HG02943 (cell line): ENCODE measurements at regions not wholly inside any gene's neighbourhood (a gene's known extent, or its start where the extent isn't known, plus 50 kb on each side); places are given as distances from the start of the nearest gene placed in this dataset.

Source experiments
- ATAC-seq: cut with Tn5 transposase; IDR thresholded peaks from one replicate; pipeline ENCODE4 v1.9.1; 2021; ENCODE audit warnings: mild to moderate bottlenecking, low read depth, moderate library complexity; ENCODE audit not compliant: unreplicated experiment

DNA sequence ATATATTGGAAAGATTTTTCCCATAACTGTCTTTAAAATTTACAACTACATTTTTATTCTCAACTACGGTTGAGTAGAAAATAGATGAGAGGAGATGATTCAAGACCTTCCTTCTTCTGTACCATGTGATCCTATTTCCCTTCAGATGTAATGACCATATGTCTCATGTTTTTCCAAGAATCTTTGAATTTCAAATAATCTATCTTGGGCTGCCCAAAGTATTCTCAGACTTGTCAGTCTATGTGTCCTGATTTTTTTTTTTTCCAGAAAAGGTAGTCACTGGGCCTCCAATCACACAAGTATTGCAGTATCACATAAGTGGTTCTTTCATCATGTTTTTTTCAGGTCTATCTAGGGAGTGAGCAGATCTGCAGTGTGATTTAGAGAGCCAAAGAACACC lies 392.4 kb downstream of the RFC3 start:
- ATAC-seq, result no peak

DNA sequence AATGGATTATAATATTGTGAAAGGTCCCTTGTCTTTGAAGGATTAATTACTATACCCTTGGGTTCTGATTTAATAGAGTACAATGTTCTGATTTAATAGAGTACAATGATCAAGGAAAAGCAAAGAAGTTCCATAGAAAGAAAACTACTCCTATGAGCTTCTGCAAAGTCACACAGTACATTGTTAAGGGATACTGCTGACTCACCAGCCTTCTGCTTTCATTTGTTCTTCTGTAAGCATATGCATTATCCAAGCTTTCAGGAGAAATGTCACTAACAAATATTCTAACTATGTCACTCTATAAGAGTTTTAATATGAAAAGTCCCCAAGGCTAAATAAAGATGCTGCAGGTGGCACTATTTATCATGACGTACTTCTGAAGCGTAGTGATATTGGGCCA lies 396.7 kb downstream of the RFC3 start:
- ATAC-seq, result no peak

DNA sequence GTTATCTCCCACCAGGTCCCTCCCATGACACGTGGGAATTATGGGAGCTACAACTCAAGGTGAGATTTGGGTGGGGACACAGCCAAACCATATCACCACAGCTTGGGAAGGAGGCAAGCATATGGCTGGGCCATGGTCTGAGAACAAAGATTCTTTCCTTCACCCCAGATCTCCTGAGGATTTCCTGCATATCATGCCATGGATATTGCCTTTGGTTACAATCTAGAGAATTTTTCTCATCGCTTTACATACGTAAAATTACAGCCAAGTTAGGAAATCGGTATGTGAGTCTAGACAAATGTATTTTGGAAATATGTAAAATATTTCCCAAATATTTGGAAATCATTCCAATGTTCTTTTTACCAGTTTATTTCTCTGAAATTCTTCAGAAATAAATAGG lies 398.3 kb downstream of the RFC3 start:
- ATAC-seq, result no peak

DNA sequence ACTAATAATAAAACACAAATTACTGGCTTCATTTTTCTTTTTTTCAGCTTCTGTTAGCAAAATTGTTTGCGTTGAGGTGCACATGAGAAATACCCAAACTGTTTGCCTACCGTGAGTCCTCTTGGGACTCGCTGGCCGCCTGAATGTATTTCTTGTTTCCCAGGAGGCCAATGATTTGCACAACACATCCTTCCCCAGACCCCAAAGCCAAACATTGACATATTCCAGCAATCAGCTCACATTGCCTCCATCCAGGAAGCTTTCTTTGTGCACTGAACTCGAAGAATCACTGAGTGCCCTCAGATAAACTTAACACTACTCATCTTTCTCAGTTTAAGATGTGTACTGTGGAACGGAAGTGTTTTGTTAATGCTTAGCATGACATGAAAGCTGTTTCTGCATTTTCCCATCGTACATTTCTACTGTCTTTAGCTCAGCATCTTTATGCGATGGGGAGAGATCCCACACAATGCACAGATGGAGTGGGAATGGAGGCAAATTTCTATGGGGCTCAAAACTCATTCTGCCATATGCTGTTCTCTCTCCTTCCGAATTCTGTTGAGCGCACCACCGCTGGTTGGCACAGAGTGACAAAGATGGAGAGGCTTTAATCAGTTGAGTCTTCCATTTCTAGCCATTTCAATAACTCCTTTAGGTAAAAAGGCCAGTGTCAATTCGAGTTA lies 399.5 kb downstream of the RFC3 start:
- no peak for ATAC-seq

DNA sequence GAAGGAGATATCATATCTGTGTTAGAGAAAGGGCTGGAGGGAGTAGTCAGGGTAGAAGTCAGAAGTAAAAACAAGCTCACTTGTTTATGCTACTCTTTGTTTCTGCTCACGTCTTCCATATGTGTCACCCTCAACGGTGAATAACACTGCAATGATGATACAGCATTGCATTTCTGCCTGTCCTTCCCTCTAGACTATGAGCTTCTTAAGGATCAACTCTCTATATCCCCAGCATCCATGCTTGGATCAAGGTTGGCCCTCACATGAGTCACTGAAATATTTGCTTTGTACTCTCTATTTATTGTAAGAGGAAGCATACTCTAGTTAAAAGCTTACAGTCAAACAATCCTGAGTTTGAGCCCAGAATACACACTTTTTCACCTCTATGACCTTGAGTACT lies 406.0 kb downstream of the RFC3 start:
- no peak for ATAC-seq

DNA sequence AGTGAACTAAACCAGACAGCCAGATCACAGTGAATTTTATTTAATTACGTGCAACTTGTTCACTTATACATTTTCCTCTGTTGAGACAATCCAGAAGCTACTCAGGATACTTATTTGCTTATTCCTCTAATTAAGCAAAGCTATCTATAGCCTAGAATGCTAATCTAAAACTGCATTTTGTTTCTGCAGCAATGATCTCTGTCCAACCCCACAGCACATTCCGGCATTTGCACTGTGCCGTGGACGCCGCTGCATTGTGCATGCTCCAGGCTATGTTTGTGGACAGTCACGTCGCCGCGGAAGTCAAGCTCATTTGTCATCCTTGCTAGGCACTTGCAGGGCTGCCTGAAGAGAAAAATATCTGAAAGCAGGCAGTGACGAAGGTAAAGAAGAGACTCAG lies 406.9 kb downstream of the RFC3 start:
- ATAC-seq, result no peak

DNA sequence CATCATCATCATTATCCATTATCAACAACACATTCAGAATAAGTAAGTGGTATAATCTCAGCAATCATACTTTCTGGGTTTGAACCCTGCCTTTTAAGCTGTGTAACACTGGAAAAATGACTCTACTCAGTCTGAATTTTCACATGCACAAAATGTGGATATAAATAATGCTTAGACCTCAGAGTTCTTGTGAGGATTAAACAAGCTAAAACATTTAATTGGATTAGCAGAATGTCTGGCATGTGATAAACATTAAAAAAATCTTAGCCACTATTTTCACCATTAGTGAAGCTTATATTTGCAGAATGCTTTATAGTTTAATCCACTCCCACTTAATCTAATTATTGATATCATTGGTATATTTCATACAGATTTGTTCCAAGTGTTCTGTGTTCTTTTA lies 412.3 kb downstream of the RFC3 start:
- no peak for ATAC-seq

DNA sequence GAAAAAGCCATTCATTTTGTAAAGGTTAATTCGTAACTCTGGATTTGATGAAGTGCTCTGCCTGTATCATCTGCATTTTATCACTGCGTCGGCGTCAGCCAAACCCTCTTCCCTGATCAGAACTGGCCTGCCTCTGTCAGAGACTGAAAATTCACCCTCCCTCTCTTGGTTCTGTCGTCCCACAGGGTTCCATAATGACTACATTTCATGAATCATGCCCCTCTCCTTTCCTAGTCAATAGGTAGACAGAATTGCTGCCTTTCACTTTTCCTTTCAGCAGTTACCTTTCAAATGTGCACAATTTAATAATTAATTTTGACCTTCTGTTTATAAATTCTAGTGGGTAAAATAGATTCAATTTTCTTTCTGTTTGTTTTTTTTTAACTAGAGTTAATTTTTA lies 423.4 kb downstream of the RFC3 start:
- no peak for ATAC-seq

DNA sequence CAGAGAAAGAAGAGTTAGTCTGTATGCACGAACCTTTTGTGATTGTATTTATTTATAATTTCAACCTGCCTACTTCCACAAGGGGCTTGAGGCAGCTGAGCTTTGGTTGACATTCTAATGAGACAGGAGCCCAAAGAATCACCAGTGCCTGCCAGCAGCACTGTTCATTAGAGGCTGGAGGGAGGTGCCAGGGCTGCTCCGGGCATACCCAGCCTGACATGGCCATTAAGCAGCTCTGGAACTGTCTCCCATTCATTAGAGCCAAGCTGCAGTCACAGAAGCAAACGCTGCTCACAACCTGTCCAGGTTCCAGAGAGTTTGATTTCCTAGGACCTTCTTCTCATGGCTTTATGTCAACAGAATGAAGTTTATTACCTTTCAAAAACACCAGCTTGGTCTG lies 425.5 kb downstream of the RFC3 start:
- ATAC-seq, result no peak

DNA sequence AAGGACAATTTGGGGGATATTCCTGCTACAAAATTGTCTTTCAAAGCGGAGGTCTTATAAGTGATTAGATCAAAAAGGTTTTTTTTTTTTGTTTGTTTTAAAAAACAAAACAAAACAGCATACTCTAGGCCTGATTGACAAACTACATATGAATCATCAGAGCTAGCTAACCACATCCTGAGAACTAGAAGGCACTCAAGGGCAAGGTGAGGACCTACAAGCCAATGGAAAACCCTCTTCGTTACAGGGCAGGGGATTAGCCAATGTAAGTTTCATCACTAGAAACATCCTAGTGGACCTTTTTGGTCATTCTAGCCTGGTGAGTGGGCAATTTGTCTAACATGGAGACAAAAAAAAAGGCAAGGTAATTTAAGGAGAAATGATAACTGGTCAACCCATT lies 428.6 kb downstream of the RFC3 start:
- no peak for ATAC-seq

DNA sequence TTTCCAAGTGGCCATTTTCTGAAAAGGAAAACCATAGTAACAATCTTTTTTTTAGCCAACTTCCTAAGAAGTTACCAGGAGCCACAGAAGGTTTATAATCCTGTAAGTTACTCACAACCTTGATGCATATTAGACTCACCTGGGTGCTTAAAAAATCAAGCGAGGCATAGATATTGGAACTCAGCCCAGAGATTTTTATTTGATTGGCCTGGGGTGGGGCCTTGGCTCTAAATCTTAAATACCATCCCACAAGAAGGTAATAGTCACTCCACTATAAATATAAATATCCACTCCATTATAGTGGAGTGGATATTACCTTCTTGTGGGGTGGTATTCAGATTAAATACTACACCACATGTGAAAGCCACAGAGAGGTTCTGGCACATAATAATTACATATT lies 429.6 kb downstream of the RFC3 start:
- ATAC-seq, result no peak

DNA sequence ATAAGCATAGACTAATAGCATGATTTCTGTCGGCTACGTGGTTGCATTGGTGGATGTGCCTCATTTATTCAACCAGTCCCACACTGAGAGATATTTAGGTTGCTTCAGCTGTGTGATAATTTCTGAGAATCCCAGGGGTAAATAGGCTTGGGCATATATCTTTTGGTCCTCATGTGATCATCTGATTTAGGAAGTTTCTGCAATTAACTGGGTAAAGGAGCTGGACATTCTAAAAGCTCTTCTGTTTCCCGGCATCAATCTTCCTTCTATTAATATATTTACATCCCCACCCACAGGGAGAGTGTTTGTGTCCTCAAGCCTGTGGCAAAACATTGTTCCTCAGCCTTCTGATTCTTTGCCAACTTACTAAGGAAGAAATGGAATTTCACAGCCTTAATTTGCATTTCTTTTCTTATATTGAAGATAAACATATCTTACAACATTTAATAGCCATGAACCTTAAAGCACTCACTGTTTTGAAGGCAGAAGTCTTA lies 431.6 kb downstream of the RFC3 start:
- ATAC-seq, result no peak

DNA sequence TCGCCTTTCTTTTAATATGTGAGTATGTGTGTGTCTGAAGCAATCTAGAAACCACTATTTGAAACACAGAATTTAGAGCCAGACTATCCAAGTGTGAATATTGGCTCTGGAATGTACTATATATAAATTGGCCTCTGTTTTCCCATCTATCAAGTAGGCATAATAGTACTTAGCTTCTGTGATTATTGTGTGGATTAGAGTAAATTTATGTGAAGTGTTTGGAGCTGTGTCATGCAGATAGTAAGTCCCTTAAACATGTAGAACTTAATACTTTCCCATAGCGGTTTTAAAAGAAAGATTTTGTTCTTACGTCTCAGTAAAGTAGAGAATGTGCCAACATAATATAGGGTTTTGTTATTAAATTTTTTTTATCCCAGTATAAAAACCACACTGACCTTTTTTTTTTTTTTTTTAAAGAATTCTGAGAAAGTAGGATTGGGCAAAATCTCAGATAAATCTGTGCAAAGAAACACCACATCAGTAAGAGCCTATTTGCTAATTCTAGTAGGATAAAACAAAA lies 432.3 kb downstream of the RFC3 start:
- no peak for ATAC-seq

DNA sequence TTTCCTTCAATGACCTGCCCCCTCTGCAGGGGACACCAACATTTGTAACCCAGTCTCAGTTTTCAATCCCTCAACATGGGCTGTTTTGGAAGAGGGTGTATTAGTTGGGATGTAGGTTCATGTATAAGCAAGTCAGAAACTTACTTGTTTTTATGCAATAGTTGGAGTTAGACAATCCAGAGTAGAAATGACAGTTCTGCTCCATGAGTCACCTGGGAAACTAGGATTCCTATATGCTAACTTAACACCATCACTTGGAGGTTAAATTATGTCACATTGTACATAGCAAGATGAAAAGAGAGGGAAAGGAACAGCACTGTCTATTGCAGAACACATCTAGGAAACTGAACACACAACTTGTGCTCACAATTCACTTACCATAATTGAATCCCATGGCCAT lies 436.4 kb downstream of the RFC3 start:
- no peak for ATAC-seq

DNA sequence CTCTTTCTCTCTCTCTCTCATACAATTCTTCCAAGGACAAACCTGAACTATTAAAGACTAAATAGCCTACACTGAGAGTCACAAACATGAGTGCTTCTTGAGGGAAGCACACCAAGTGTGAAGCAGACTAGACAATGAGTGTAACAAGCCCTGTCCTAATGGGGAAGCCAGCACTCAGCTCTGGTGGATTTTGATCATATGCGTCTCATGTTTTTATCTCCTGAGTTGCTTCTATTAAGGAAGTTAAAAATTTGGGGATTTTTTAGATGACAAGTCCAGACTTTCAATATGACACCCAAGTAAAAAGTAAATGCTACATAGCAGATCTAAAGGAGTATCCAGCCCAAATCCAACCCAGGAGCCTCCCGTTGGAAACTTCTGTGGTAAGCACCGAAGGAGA lies 437.8 kb downstream of the RFC3 start:
- ATAC-seq, result no peak

DNA sequence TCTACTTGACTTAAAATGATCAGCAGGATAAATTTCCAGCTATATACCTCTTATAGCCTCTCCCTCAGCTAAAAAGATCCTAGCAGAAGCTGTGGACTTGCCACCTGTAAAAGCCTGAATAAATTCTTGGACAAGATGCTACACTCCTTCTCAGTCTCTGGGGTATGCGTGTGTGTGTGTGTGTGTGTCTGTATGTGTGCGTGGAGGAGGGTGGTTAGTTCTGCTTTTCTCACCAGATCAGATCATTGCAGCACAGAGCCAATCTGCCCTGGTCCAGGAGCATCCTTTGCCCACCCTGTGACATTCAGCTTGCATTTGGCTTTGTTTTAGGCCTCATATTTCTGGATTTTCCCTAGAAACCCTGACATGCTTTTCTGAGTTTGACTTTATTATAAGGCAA lies 438.3 kb downstream of the RFC3 start:
- ATAC-seq, result no peak

DNA sequence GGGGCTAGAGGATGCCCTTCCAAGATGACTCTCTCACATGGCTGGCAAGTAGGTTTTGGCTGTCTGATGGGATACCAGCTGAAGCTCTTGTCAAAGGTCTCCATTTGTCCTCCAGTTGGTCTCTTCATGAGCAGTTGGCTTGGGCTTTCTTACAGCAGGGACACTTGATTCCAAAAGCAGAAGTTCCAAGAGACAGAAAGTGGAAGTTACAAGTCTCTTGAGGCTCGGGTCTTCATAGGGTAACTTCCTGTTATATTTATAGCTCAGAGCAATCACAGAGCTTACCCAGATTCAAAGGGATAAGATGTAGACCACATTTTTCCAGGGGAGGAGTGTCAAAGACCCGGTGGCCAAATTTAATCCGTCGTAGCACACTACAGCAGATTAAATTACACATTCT lies 440.0 kb downstream of the RFC3 start:
- no peak for ATAC-seq

DNA sequence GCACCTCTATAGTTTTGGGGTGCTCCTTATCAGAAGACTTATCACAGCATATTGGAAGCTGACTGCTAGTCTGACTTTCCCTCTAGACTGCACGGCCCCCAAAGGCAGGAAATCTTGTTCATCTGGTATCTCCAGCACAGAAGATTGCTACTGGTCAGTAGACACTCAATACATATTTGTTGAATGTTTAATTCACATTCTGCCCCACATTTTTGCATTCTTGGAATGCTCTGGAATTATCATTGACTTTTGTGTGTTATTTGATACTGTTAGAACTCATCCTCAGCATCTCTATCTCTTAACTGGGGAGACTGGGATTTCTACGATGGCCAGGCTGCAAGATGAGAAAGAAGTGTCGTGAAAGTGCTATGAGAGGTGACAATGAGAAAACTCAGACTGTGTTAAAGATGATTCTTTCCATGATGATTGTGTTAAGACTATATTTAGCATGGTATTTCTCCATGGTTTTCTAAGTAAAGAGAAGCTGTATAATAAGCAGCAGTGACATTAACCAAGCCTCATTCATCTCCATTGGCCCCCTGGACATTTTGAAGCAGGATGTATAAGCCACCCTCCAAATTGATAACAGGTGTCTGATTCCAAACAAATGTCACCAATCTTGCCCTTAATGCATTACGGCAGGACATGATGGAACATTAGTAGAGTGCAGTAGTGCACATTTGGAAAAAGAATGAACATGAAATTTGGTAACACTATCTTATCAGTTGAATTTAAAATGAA lies 440.9 kb downstream of the RFC3 start:
- no peak for ATAC-seq

DNA sequence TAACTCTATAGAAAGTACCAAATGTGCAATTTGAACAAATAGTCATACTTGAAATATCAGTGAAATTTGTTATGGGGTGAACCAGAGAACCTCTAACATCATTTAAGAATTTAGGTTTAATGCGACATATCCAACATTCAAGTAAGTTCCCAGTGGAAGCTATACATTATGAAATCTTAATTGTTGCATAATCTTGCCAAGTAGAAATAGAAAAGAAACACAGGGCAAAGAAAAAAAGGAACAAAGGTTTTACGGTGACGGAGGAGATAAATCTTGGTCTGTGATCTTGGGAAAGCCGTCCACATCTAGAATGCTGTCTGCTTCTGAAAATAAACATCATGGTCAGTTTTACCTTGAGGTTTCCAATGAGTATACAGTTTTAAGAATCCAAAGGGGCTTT lies 445.7 kb downstream of the RFC3 start:
- ATAC-seq, result no peak

DNA sequence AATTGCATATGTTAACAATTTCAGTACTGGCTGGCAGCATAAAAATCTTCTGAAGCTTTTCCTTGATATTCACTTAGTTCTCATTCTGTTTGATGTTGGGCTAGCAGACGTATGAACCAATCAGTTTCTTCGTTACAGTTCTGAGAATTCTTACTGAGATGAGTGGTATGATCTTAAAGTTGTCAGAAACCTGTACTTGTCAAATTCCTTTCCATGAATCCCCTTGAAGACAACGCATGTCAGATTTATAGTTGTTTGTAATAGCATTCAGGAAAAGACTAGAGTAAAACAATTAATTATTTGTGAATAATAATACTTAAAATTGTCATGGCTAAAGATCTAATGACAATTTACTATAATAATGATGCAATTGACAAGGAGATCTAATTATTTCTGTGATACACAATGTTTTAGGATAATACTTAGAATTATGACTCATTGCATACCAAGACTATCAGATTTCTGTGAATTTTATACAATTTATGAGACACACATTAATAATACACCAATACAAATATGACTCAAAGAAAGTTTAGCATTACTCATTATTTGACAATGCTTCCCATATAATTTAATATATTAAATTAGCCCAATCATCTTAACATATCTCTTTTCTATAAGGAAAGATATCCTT lies 447.2 kb downstream of the RFC3 start:
- ATAC-seq, result no peak

DNA sequence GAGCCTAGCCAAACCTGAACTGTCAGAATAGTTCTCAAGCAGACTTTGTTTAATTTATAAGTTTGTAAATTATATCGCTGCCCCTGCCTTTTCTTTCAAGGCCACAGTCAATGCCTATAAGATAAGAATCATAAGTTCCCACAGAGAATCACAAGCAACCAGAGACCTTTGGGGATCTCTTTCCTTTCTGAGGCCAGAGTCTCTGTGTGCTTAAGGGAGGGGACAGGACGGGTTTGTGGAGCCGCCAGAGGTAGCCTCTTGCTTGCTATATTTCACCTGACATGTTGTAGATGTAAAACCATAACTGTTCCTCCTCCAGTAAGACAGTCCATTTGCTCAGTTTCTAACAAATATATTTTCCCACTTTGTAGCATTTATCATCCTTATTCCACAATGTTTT lies 458.8 kb downstream of the RFC3 start:
- no peak for ATAC-seq

DNA sequence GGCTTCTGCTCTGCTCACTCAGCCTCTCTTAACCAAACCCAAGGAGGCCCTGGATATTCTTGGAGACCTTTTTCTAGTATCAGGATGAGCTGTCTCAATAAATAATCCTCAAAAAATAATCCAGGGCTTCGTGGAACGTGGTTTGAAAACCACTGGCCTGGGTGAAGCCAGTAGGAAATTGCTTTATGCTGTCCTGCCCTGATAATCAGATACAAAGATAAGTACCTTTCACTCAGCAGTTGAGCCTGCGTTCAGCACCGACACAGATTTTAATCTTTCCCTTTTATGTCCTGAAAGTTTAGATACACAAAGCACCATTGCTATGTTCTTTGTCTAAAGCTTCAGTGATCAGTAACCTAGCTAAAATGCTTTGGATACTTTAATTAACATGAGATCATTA lies 460.0 kb downstream of the RFC3 start:
- ATAC-seq, result no peak
